ENCODE measurements at regions not wholly inside any gene's neighbourhood (a gene's known extent, or its start where the extent isn't known, plus 50 kb on each side); places are given as distances from the start of the nearest gene placed in this dataset.

GRCh38 chr6:4303638-4304037, 168.3 kb upstream of the ECI2 start:
- TF ChIP-seq CTCF (IDR thresholded peaks at IDR 0.05), result no peak
- no peak for TF ChIP-seq POLR2AphosphoS5 (IDR thresholded peaks at IDR 0.05)
- TF ChIP-seq POLR2A (IDR thresholded peaks at IDR 0.05), result no peak
